HG02610 (cell line): ENCODE measurements at regions not wholly inside any gene's neighbourhood (a gene's known extent, or its start where the extent isn't known, plus 50 kb on each side); places are given as distances from the start of the nearest gene placed in this dataset.

Experiments
- ATAC-seq: cut with Tn5 transposase; IDR thresholded peaks from one replicate; pipeline ENCODE4 v1.9.1; 2021; ENCODE audit warnings: mild to moderate bottlenecking, moderate library complexity; ENCODE audit not compliant: unreplicated experiment

- ATAC-seq, result no peak
Measured at GRCh38 chr18:10402871-10403559, 51.4 kb upstream of the APCDD1 start.

GRCh38 chr18:10403708-10404107, 50.7 kb upstream of the APCDD1 start:
- no peak for ATAC-seq

- ATAC-seq, result no peak
Measured at GRCh38 chr18:10404168-10404567, 50.3 kb upstream of the APCDD1 start.
